PFSK-1 (cell line): ENCODE measurements at regions not wholly inside any gene's neighbourhood (a gene's known extent, or its start where the extent isn't known, plus 50 kb on each side); places are given as distances from the start of the nearest gene placed in this dataset.

Source experiments
- FOXP2 ChIP-seq: optimal IDR thresholded peaks from 2 replicates; pipeline ENCODE3; 2011; ENCODE audit warnings: borderline replicate concordance, control low read depth, inconsistent platforms; ENCODE audit not compliant: insufficient read depth; ENCODE audit errors: extremely low read length, extremely low read depth
- POLR2AphosphoS5 ChIP-seq: IDR thresholded peaks from 2 replicates; pipeline ENCODE4 v1.6.1; 2012; ENCODE audit warnings: low read depth, mild to moderate bottlenecking, control low read depth, low read length, moderate library complexity
- REST ChIP-seq, 2 experiments: IDR thresholded peaks; 2 replicates each; pipeline versions ENCODE4 v1.6.1 to v1.8.0; 2011 to 2012; ENCODE audit warnings: low read depth in 2 of 2, low read length in 2 of 2, control low read depth in 1 of 2, inconsistent platforms in 1 of 2, mild to moderate bottlenecking in 1 of 2, moderate library complexity in 1 of 2; ENCODE audit not compliant: insufficient read depth in 1 of 2
- SIN3A ChIP-seq: IDR thresholded peaks from 2 replicates; pipeline ENCODE4 v1.6.1; 2012; ENCODE audit warnings: mild to moderate bottlenecking, low read length, moderate library complexity, borderline replicate concordance; ENCODE audit not compliant: insufficient read depth
- TAF1 ChIP-seq: IDR thresholded peaks from 2 replicates; pipeline ENCODE4 v1.6.1; 2012; ENCODE audit warnings: low read length, control low read depth, borderline replicate concordance; ENCODE audit not compliant: insufficient read depth

- TF ChIP-seq POLR2AphosphoS5 (no peak), REST (IDR thresholded peaks at IDR 0.05; ENCODE audit: insufficient read depth in 1 of 2, low read depth in 2 of 2, low read length in 2 of 2) (no peak), TAF1 (no peak), SIN3A (no peak), FOXP2 (no peak)
Observed at GRCh38 chr14:96626121-96626768, 124.1 kb downstream of the PAPOLA start.
